Glomerular endothelial cell (primary cell): ENCODE measurements at regions not wholly inside any gene's neighbourhood (a gene's known extent, or its start where the extent isn't known, plus 50 kb on each side); places are given as distances from the start of the nearest gene placed in this dataset.

Experiments used
- DNase-seq: peaks from one replicate; pipeline ENCODE4 v3.0.0-alpha.2; 2011; ENCODE audit warnings: low read depth, low spot score; ENCODE audit errors: extremely low read depth

GRCh38 chr6:156471000-156471399 lies 306.2 kb upstream of the ARID1B start:
- no peak for DNase-seq

- DNase-seq, result no peak
Measured at GRCh38 chr6:156464100-156464878, 312.9 kb upstream of the ARID1B start.

GRCh38 chr6:156461647-156462046 lies 315.5 kb upstream of the ARID1B start:
- DNase-seq, result no peak

GRCh38 chr6:156457601-156458000 lies 319.6 kb upstream of the ARID1B start:
- no peak for DNase-seq

GRCh38 chr6:156455847-156456246 lies 321.3 kb upstream of the ARID1B start:
- no peak for DNase-seq

GRCh38 chr6:156454867-156455266 lies 322.3 kb upstream of the ARID1B start:
- DNase-seq, result no peak

GRCh38 chr6:156451726-156452125 lies 325.5 kb upstream of the ARID1B start:
- no peak for DNase-seq

- DNase-seq, result no peak
Measured at GRCh38 chr6:156451088-156451487, 326.1 kb upstream of the ARID1B start.

GRCh38 chr6:156450421-156450820 lies 326.8 kb upstream of the ARID1B start:
- no peak for DNase-seq

- no peak for DNase-seq
Measured at GRCh38 chr6:156449569-156449968, 327.6 kb upstream of the ARID1B start.

GRCh38 chr6:156449128-156449527 lies 328.1 kb upstream of the ARID1B start:
- no peak for DNase-seq

GRCh38 chr6:156448579-156448978 lies 328.6 kb upstream of the ARID1B start:
- DNase-seq, result no peak

- no peak for DNase-seq
Measured at GRCh38 chr6:156440688-156441087, 336.5 kb upstream of the ARID1B start.

GRCh38 chr6:156438350-156438923 lies 338.7 kb upstream of the ARID1B start:
- no peak for DNase-seq

- DNase-seq, result no peak
Measured at GRCh38 chr6:156437121-156437879, 339.9 kb upstream of the ARID1B start.

- DNase-seq, result no peak
Measured at GRCh38 chr6:156434795-156435190, 342.4 kb upstream of the ARID1B start.

GRCh38 chr6:156434049-156434794 lies 343.0 kb upstream of the ARID1B start:
- DNase-seq, result no peak

GRCh38 chr6:156432543-156432942 lies 344.6 kb upstream of the ARID1B start:
- no peak for DNase-seq

GRCh38 chr6:156430386-156430785 lies 346.8 kb upstream of the ARID1B start:
- DNase-seq, result no peak

GRCh38 chr6:156427345-156427744 lies 349.8 kb upstream of the ARID1B start:
- no peak for DNase-seq

- DNase-seq, result no peak
Measured at GRCh38 chr6:156425359-156426020, 351.7 kb upstream of the ARID1B start.
